Neural cell (in vitro differentiated cells): ENCODE measurements at regions not wholly inside any gene's neighbourhood (a gene's known extent, or its start where the extent isn't known, plus 50 kb on each side); places are given as distances from the start of the nearest gene placed in this dataset.

Experiments
- H2AFZ ChIP-seq: fragments of 200-600, 300-800 bp; sonication (generic), shearing (Covaris generic); 2 replicates; pipeline ENCODE4 v1.6.0; 2014; ENCODE audit warnings: low read depth, mild to moderate bottlenecking, antibody characterized with exemption, low read length, moderate library complexity
- H3F3A ChIP-seq: fragments of 200-600 bp; shearing (Covaris generic); 2 replicates; pipeline ENCODE4 v1.6.1; 2016; ENCODE audit warnings: mild to moderate bottlenecking, moderate library complexity, mixed read lengths, antibody characterized with exemption, low read length; ENCODE audit not compliant: insufficient read depth, poor library complexity, severe bottlenecking
- H3K27ac ChIP-seq: fragments of 200-600, 300-800 bp; sonication (generic), shearing (Covaris generic); 2 replicates; pipeline ENCODE4 v1.5.1; 2014; ENCODE audit warnings: mild to moderate bottlenecking, low read length, moderate library complexity
- H3K27me3 ChIP-seq: fragments of 300-800, 200-600 bp; sonication (generic), shearing (Covaris generic); 2 replicates; pipeline ENCODE4 v1.6.0; 2014; ENCODE audit warnings: mild to moderate bottlenecking, low read depth, low read length, moderate library complexity; ENCODE audit not compliant: insufficient read depth
- H3K36me3 ChIP-seq: fragments of 300-800, 200-600 bp; sonication (generic), shearing (Covaris generic); 2 replicates; pipeline ENCODE4 v1.5.1; 2014; ENCODE audit warnings: mild to moderate bottlenecking, antibody characterized with exemption, low read length, moderate library complexity; ENCODE audit not compliant: insufficient read depth
- H3K4me2 ChIP-seq: fragments of 300-800, 200-600 bp; sonication (generic), shearing (Covaris generic); 2 replicates; pipeline ENCODE4 v1.6.0; 2014; ENCODE audit warnings: mild to moderate bottlenecking, low read length
- H3K4me3 ChIP-seq: fragments of 300-800, 200-600 bp; sonication (generic), shearing (Covaris generic); 2 replicates; pipeline ENCODE4 v1.5.1; 2014; ENCODE audit warnings: mild to moderate bottlenecking, low read length, moderate library complexity
- H3K79me2 ChIP-seq: fragments of 200-600 bp; shearing (Covaris generic); replicated peaks from 2 replicates; pipeline ENCODE4 v1.6.0; 2014; ENCODE audit warnings: mild to moderate bottlenecking, low read length, moderate library complexity; ENCODE audit not compliant: insufficient read depth
- H3K9ac ChIP-seq: fragments of 300-800, 200-600 bp; sonication (generic), shearing (Covaris generic); 2 replicates; pipeline ENCODE4 v1.6.1; 2016; ENCODE audit warnings: mild to moderate bottlenecking, low read length, mixed read lengths
- H3K9me2 ChIP-seq: fragments of 200-600 bp; shearing (Covaris generic); 2 replicates; pipeline ENCODE4 v1.6.1; 2016; ENCODE audit warnings: mild to moderate bottlenecking, low read length, mixed read lengths; ENCODE audit not compliant: insufficient read depth
- H3K9me3 ChIP-seq: fragments of 200-600, 300-800 bp; sonication (generic), shearing (Covaris generic); 2 replicates; pipeline ENCODE4 v1.6.1; 2016; ENCODE audit warnings: mild to moderate bottlenecking, mixed run types, low read length, moderate library complexity, mixed read lengths
- H4K20me1 ChIP-seq: fragments of 200-600 bp; shearing (Covaris generic); 2 replicates; pipeline ENCODE4 v1.6.1; 2016; ENCODE audit warnings: mild to moderate bottlenecking, mixed run types; ENCODE audit not compliant: insufficient read depth
- CTCF ChIP-seq: fragments of 450-650 bp; IDR thresholded peaks from 2 replicates; pipeline ENCODE4 v1.5.1; 2014; ENCODE audit warnings: antibody characterized with exemption, mild to moderate bottlenecking, moderate library complexity; ENCODE audit not compliant: poor library complexity, severe bottlenecking
- EP300 ChIP-seq: fragments of 450-650 bp; conservative IDR thresholded peaks from 2 replicates; pipeline ENCODE4 v1.6.1; 2014; ENCODE audit warnings: antibody characterized with exemption, mild to moderate bottlenecking, moderate library complexity; ENCODE audit not compliant: poor library complexity, severe bottlenecking
- EZH2 ChIP-seq: fragments of 200-600, 300-800 bp; shearing (Covaris generic), sonication (generic); IDR thresholded peaks from 2 replicates; pipeline ENCODE4 v1.6.1; 2014; ENCODE audit warnings: antibody characterized with exemption, low read length, borderline replicate concordance, mild to moderate bottlenecking; ENCODE audit not compliant: insufficient read depth, poor library complexity, severe bottlenecking
- MXI1 ChIP-seq: fragments of 450-650 bp; conservative IDR thresholded peaks from 2 replicates; pipeline ENCODE4 v1.6.1; 2014; ENCODE audit warnings: antibody characterized with exemption, mild to moderate bottlenecking; ENCODE audit not compliant: poor library complexity, severe bottlenecking
- POLR2AphosphoS5 ChIP-seq: IDR thresholded peaks from 2 replicates; pipeline ENCODE4 v1.6.1; 2012
- RAD21 ChIP-seq: fragments of 450-650 bp; conservative IDR thresholded peaks from 2 replicates; pipeline ENCODE4 v1.6.1; 2014; ENCODE audit warnings: antibody characterized with exemption, mild to moderate bottlenecking, moderate library complexity
- REST ChIP-seq: IDR thresholded peaks from 2 replicates; pipeline ENCODE4 v1.6.1; 2012; ENCODE audit warnings: borderline replicate concordance
- SMC3 ChIP-seq: fragments of 450-650 bp; conservative IDR thresholded peaks from 2 replicates; pipeline ENCODE4 v1.6.1; 2014; ENCODE audit warnings: antibody characterized with exemption, mild to moderate bottlenecking, moderate library complexity; ENCODE audit not compliant: poor library complexity
- TAF1 ChIP-seq: IDR thresholded peaks from 2 replicates; pipeline ENCODE4 v1.6.1; 2012; ENCODE audit warnings: low read depth

- no peaks in the 10 kb centered on the region for H3K9me3 ChIP-seq
- no peak overlapping the region for H3K27ac ChIP-seq
- H3K9me2 ChIP-seq = no peaks in the 10 kb centered on the region
- no peak overlapping the region for H3K4me2 ChIP-seq
- H3K79me2 ChIP-seq = no peaks in the 10 kb centered on the region
- no peaks in the 10 kb centered on the region for H3F3A ChIP-seq
- no peak overlapping the region for H3K9ac ChIP-seq
- H3K4me3 ChIP-seq = no peak overlapping the region
- no peaks in the 10 kb centered on the region for H3K27me3 ChIP-seq
- no peaks in the 10 kb centered on the region for H3K36me3 ChIP-seq
- TF ChIP-seq POLR2AphosphoS5 (no peak), EP300 (no peak), MXI1 (no peak), RAD21 (no peak), CTCF (no peak), REST (no peak), EZH2 (no peak), SMC3 (no peak), TAF1 (no peak)
- no peaks in the 10 kb centered on the region for H4K20me1 ChIP-seq
- no peak overlapping the region for H2AFZ ChIP-seq
Observed at GRCh38 chr17:77654850-77655249, 303.7 kb upstream of the TNRC6C start.

DNA sequence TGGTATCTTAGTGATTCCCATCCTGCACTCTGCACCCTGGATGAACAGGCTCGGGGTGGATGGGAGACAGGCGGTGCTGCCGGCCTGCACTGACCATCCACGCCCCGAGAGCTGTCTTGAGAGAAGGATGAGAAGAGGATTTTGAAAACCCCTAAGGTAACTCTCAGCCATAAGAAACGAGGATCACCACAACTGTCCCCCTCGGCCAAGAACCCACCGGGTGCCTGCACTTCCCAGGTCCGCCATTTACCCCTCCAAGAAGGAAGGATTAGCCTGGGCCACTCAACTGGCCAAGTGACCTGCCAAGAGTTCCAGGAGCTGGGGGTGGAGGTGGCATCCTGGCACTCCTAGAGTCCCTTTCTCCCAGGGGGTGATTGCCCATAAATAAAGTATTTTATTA is 302.4 kb upstream of the TNRC6C start:
- no peaks in the 10 kb centered on the region for H3K27me3 ChIP-seq
- H3K9me2 ChIP-seq = no peaks in the 10 kb centered on the region
- no peak overlapping the region for H3K4me3 ChIP-seq
- no peaks in the 10 kb centered on the region for H3K79me2 ChIP-seq
- TF ChIP-seq REST (no peak), TAF1 (no peak), EZH2 (no peak), MXI1 (no peak), SMC3 (no peak), CTCF (no peak), RAD21 (no peak), POLR2AphosphoS5 (no peak), EP300 (no peak)
- H2AFZ ChIP-seq = no peak overlapping the region
- H4K20me1 ChIP-seq = no peaks in the 10 kb centered on the region
- no peaks in the 10 kb centered on the region for H3F3A ChIP-seq
- H3K27ac ChIP-seq = no peak overlapping the region
- H3K4me2 ChIP-seq = no peak overlapping the region
- H3K9ac ChIP-seq = no peak overlapping the region
- no peaks in the 10 kb centered on the region for H3K36me3 ChIP-seq
- H3K9me3 ChIP-seq = no peaks in the 10 kb centered on the region
